Suprapubic skin (tissue), 4 donors: ENCODE measurements at regions not wholly inside any gene's neighbourhood (a gene's known extent, or its start where the extent isn't known, plus 50 kb on each side); places are given as distances from the start of the nearest gene placed in this dataset.

Experiments
- EP300 ChIP-seq: sonication (generic); formaldehyde crosslinking; IDR thresholded peaks from one replicate; pipeline ENCODE4 v1.6.1; 2017; ENCODE audit warnings: antibody characterized with exemption
- POLR2AphosphoS5 ChIP-seq, 3 donors: sonication (generic); formaldehyde crosslinking; IDR thresholded peaks; one replicate each; pipeline ENCODE4 v1.6.1; 2017; ENCODE audit warnings: antibody characterized with exemption in 3 of 3

- TF ChIP-seq EP300 (no peak), POLR2AphosphoS5 (IDR thresholded peaks at IDR 0.05) (no peak)
Observed at GRCh38 chr3:101142160-101142559, 148.9 kb upstream of the ABI3BP start.
